Lung (tissue), 11 donors: ENCODE measurements at regions not wholly inside any gene's neighbourhood (a gene's known extent, or its start where the extent isn't known, plus 50 kb on each side); places are given as distances from the start of the nearest gene placed in this dataset.

Experiments used
- ATAC-seq: fragments of 200-7000 bp; cut with Tn5 transposase; one replicate; pipeline ENCODE4 v1.9.1; 2020; ENCODE audit warnings: moderate number of reproducible peaks; ENCODE audit not compliant: insufficient read depth, low FRiP score
- DNase-seq, 3 donors: peaks; one replicate each; pipeline ENCODE4 v3.0.0-alpha.2; 2013 to 2017
- H3K27ac ChIP-seq, 2 donors: one replicate each; pipeline ENCODE4 v1.5.1; 2013; ENCODE audit warnings: mild to moderate bottlenecking in 2 of 2, moderate library complexity in 2 of 2, control low read depth in 1 of 2, inconsistent platforms in 1 of 2, low read depth in 1 of 2, low read length in 1 of 2
- H3K27me3 ChIP-seq, 3 donors: one replicate each; pipeline ENCODE4 v1.5.1; 2013; ENCODE audit warnings: low read length in 2 of 3; ENCODE audit not compliant: control insufficient read depth in 3 of 3, insufficient read depth in 3 of 3
- H3K36me3 ChIP-seq, 4 donors: one replicate each; pipeline ENCODE4 v1.5.1; 2013; ENCODE audit warnings: low read length in 4 of 4, mild to moderate bottlenecking in 1 of 4, moderate library complexity in 1 of 4; ENCODE audit not compliant: control insufficient read depth in 4 of 4, insufficient read depth in 4 of 4
- H3K4me1 ChIP-seq, 5 donors: one replicate each; pipeline ENCODE4 v1.5.1; 2013; ENCODE audit warnings: low read length in 5 of 5, mild to moderate bottlenecking in 2 of 5, moderate library complexity in 1 of 5; ENCODE audit not compliant: control insufficient read depth in 5 of 5, insufficient read depth in 5 of 5
- H3K4me3 ChIP-seq: one replicate; pipeline ENCODE4 v1.5.1; 2013; ENCODE audit warnings: mild to moderate bottlenecking, control low read depth, moderate library complexity
- H3K9ac ChIP-seq, 2 donors: one replicate each; pipeline ENCODE4 v1.5.1; 2013; ENCODE audit warnings: low read length in 2 of 2, control low read depth in 1 of 2; ENCODE audit not compliant: insufficient read depth in 1 of 2
- H3K9me3 ChIP-seq, 4 donors: one replicate each; pipeline ENCODE4 v1.5.1; 2013; ENCODE audit warnings: low read length in 3 of 4, mild to moderate bottlenecking in 1 of 4, moderate library complexity in 1 of 4; ENCODE audit not compliant: control insufficient read depth in 4 of 4, insufficient read depth in 3 of 4
- WGBS, 2 donors: extraction: QIAGEN DNeasy Blood & Tissue Kit; methylation state at CpG; one replicate each; pipeline ENCODE4 v1.1.7; 2013; 5-methylcytosine and 5-hydroxymethylcytosine counted together
- TF ChIP-seq, protein P1 (sequence below): IDR thresholded peaks from 2 replicates; pipeline ENCODE4 v1.5.1; 2012; ENCODE audit warnings: mild to moderate bottlenecking; ENCODE audit errors: control extremely low read depth, extremely low read depth
- donor health status: control.
- donor health status: control.
- donor health status: Bipolar disorder and iron deficiency.
- donor health status: healthy.
- donor health status: DM: yes; HTN: yes; CAD: no.

- DNase-seq (no peak), ATAC-seq (no peak)
- no peak overlapping the region for H3K9ac ChIP-seq
- 85 to 97% methylated on average over 1 of the region's 1 CpG for whole genome bisulfite sequencing, 2 donors
- no peaks in the 10 kb centered on the region for H3K36me3 ChIP-seq
- H3K4me3 ChIP-seq = no peak overlapping the region
- no peaks in the 10 kb centered on the region for H3K4me1 ChIP-seq
- H3K27me3 ChIP-seq = no peaks in the 10 kb centered on the region
- no peak overlapping the region for H3K27ac ChIP-seq
- H3K9me3 ChIP-seq = no peaks in the 10 kb centered on the region
- TF ChIP-seq, protein P1, sequence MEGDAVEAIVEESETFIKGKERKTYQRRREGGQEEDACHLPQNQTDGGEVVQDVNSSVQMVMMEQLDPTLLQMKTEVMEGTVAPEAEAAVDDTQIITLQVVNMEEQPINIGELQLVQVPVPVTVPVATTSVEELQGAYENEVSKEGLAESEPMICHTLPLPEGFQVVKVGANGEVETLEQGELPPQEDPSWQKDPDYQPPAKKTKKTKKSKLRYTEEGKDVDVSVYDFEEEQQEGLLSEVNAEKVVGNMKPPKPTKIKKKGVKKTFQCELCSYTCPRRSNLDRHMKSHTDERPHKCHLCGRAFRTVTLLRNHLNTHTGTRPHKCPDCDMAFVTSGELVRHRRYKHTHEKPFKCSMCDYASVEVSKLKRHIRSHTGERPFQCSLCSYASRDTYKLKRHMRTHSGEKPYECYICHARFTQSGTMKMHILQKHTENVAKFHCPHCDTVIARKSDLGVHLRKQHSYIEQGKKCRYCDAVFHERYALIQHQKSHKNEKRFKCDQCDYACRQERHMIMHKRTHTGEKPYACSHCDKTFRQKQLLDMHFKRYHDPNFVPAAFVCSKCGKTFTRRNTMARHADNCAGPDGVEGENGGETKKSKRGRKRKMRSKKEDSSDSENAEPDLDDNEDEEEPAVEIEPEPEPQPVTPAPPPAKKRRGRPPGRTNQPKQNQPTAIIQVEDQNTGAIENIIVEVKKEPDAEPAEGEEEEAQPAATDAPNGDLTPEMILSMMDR = no peak
Measured at GRCh38 chr7:19533266-19533665, 175.6 kb downstream of the POLR1F start.

GRCh38 chr7:19530852-19531251 is 178.0 kb downstream of the POLR1F start:
- Histone ChIP-seq H3K9me3 (no peaks in the 10 kb centered on the region), H3K27me3 (no peaks in the 10 kb centered on the region), H3K36me3 (no peaks in the 10 kb centered on the region), H3K4me1 (no peaks in the 10 kb centered on the region), H3K4me3 (no peak overlapping the region), H3K27ac (no peak overlapping the region), H3K9ac (no peak overlapping the region)
- DNase-seq (no peak), ATAC-seq (no peak)
- TF ChIP-seq, protein P1 = no peak
- WGBS, 2 donors = 85 to 86% methylated on average over 3 of the region's 3 CpGs

- H3K4me1 ChIP-seq = no peaks in the 10 kb centered on the region
- no peak overlapping the region for H3K27ac ChIP-seq
- H3K4me3 ChIP-seq = no peak overlapping the region
- ATAC-seq (no peak), DNase-seq (no peak)
- TF ChIP-seq, protein P1 = no peak
- no peak overlapping the region for H3K9ac ChIP-seq
- H3K9me3 ChIP-seq = no peaks in the 10 kb centered on the region
- H3K27me3 ChIP-seq = no peaks in the 10 kb centered on the region
- H3K36me3 ChIP-seq = no peaks in the 10 kb centered on the region
Measured at GRCh38 chr7:19530261-19530660, 178.6 kb downstream of the POLR1F start.

DNA sequence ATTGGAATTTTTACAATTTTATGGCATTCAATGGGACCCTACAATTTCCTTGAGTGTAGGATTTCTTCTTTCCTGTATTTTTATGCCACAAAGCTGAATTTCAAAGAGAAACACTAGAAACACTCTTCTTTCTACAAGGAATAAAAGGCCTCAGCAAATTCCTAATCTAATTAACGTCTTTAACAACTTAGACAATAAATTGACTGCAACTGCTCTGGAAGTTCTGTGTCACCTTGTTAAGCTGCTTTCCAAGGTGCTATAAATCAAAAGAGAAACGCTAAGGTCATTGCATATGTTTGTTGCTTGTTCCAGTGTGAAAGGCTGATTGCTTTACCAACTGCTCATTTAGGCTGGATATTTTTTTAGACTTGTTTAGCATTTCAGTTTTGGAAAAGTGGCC is 182.2 kb downstream of the POLR1F start:
- 35 to 43% methylated on average over 2 of the region's 2 CpGs for WGBS, 2 donors
- H3K9ac ChIP-seq = no peak overlapping the region
- H3K9me3 ChIP-seq = no peaks in the 10 kb centered on the region
- H3K4me3 ChIP-seq = no peak overlapping the region
- no peaks in the 10 kb centered on the region for H3K27me3 ChIP-seq
- TF ChIP-seq, protein P1 = no peak
- DNase-seq (no peak), ATAC-seq (no peak)
- H3K27ac ChIP-seq = no peak overlapping the region
- H3K36me3 ChIP-seq = no peaks in the 10 kb centered on the region
- H3K4me1 ChIP-seq = no peaks in the 10 kb centered on the region
